K562 (cell line): ENCODE measurements at regions not wholly inside any gene's neighbourhood (a gene's known extent, or its start where the extent isn't known, plus 50 kb on each side); places are given as distances from the start of the nearest gene placed in this dataset.

Experiments used
- ATAC-seq: fragments of 200-7000 bp; cut with Tn5 transposase; 3 replicates; pipeline ENCODE4 v1.9.1; 2020; ENCODE audit warnings: moderate library complexity
- BruUV-seq: library from RNA; stranded (reverse); fragments of 400-500 nt; replicated peaks from 2 replicates; lab custom pipeline; 2021; lab: Mats Ljungman, UMichigan
- CTCF ChIA-PET: fragments of 300-600 bp; formaldehyde crosslinking; extraction: SDS; loops from one replicate; lab custom pipeline; 2021; ENCODE audit warnings: low intra/inter-chr PET ratio; lab: Yijun Ruan, JAX
- POLR2A ChIA-PET: fragments of 300-600, 350-650 bp; sonication (Branson Sonifier 250); formaldehyde crosslinking; extraction: SDS; loops from one replicate; lab custom pipeline; 2021; ENCODE audit warnings: antibody characterized with exemption, inconsistent platforms; lab: Yijun Ruan, JAX
- DNase-seq, 4 experiments: peaks; one replicate each; pipeline versions ENCODE4 v3.0.0 to v3.0.0-alpha.2; 2011 to 2018; ENCODE audit warnings: low spot score in 3 of 4, mixed read lengths in 3 of 4; ENCODE audit errors: extremely low read depth in 1 of 4
- FAIRE-seq: peaks from 2 replicates; lab custom pipeline; 2011; peaks lifted over from hg19 to GRCh38; lab: Jason Lieb, UNC
- H2AFZ ChIP-seq: 2 replicates; pipeline ENCODE4 v1.6.0; 2011; ENCODE audit warnings: low read depth, low read length, control low read depth, inconsistent platforms
- H3K27ac ChIP-seq: fragments of 200-600 bp; 3 replicates; pipeline ENCODE4 v1.8.0; 2011; ENCODE audit warnings: low read depth, mild to moderate bottlenecking, control low read depth, inconsistent platforms, low read length, moderate library complexity, mixed read lengths; ENCODE audit errors: extremely low read depth
- H3K27me3 ChIP-seq, 2 experiments: fragments of 300-600 bp in 1 of 2; 2 replicates in 1 of 2; 3 replicates in 1 of 2; pipeline versions ENCODE4 v1.6.0 to v1.8.0; 2011; ENCODE audit warnings: inconsistent platforms in 2 of 2, low read length in 2 of 2, mild to moderate bottlenecking in 1 of 2, mixed read lengths in 1 of 2, moderate library complexity in 1 of 2; ENCODE audit not compliant: control insufficient read depth in 2 of 2, insufficient read depth in 2 of 2
- H3K36me3 ChIP-seq: fragments of 300-600 bp; 3 replicates; pipeline ENCODE4 v1.8.0; 2011; ENCODE audit warnings: mild to moderate bottlenecking, low read length, inconsistent platforms; ENCODE audit not compliant: control insufficient read depth, insufficient read depth
- H3K4me1 ChIP-seq, 2 experiments: fragments of 200-600 bp in 1 of 2; replicated peaks in 1 of 2; 2 replicates in 1 of 2; 3 replicates in 1 of 2; pipeline versions ENCODE4 v1.5.1 to v1.8.0; 2011; ENCODE audit warnings: inconsistent platforms in 2 of 2, low read length in 2 of 2, mild to moderate bottlenecking in 1 of 2, mixed read lengths in 1 of 2, moderate library complexity in 1 of 2; ENCODE audit not compliant: control insufficient read depth in 2 of 2, insufficient read depth in 2 of 2
- H3K4me2 ChIP-seq: 2 replicates; pipeline ENCODE4 v1.6.1; 2011; ENCODE audit warnings: low read length, control low read depth, inconsistent platforms, mixed read lengths; ENCODE audit not compliant: insufficient read depth
- H3K4me3 ChIP-seq: fragments of 200-600 bp; sonication (generic), shearing (Covaris generic); 2 replicates; pipeline ENCODE4 v1.5.1; 2016; ENCODE audit warnings: control low read depth, inconsistent platforms
- H3K79me2 ChIP-seq: fragments of 200-600 bp; 3 replicates; pipeline ENCODE4 v1.8.0; 2011; ENCODE audit warnings: low read length, inconsistent platforms; ENCODE audit not compliant: control insufficient read depth, insufficient read depth
- H3K9ac ChIP-seq, 2 experiments: 2 replicates each; pipeline versions ENCODE4 v1.6.0 to v1.6.1; 2011; ENCODE audit warnings: low read depth in 2 of 2, low read length in 2 of 2, control low read depth in 1 of 2, inconsistent platforms in 1 of 2, mild to moderate bottlenecking in 1 of 2, mixed read lengths in 1 of 2; ENCODE audit not compliant: insufficient read depth in 1 of 2
- H3K9me1 ChIP-seq: one replicate; pipeline ENCODE4 v1.6.0; 2011; ENCODE audit warnings: inconsistent platforms, mild to moderate bottlenecking, low read length, moderate library complexity; ENCODE audit not compliant: control insufficient read depth, insufficient read depth
- H3K9me3 ChIP-seq: replicated peaks from 2 replicates; pipeline ENCODE4 v1.5.1; 2011; ENCODE audit warnings: low read depth, low read length, inconsistent platforms; ENCODE audit not compliant: control insufficient read depth, insufficient read depth
- H4K20me1 ChIP-seq: replicated peaks from 2 replicates; pipeline ENCODE4 v1.6.1; 2011; ENCODE audit warnings: low read length, inconsistent platforms, mixed read lengths; ENCODE audit not compliant: control insufficient read depth, insufficient read depth
- GATAD2A ChIP-seq: fragments of 450-650 bp; IDR thresholded peaks from 2 replicates; pipeline ENCODE4 v1.6.1; 2017
- MAFF ChIP-seq: IDR thresholded peaks from 2 replicates; pipeline ENCODE4 v1.6.1; 2012; ENCODE audit warnings: low read length, improper control_type of control experiment
- NFE2 ChIP-seq: IDR thresholded peaks from 2 replicates; pipeline ENCODE4 v1.6.1; 2014; ENCODE audit warnings: antibody characterized with exemption, low read depth
- RFX1 ChIP-seq: fragments of 450-650 bp; IDR thresholded peaks from 2 replicates; pipeline ENCODE4 v1.6.1; 2016; ENCODE audit warnings: mild to moderate bottlenecking, moderate library complexity
- WGBS: fragments of 100-300 bp; shearing (Covaris generic); methylation state at CpG from one replicate; pipeline ENCODE4 v1.1.6; 2016; ENCODE audit warnings: low coverage, mixed read lengths; ENCODE audit not compliant: insufficient coverage; ENCODE audit errors: missing lambda C conversion rate; 5-methylcytosine and 5-hydroxymethylcytosine counted together
- in situ Hi-C: fragments of 300-500 bp; cut with MboI; formaldehyde crosslinking; loops from 4 replicates; pipeline ENCODE4 v1.15.0; 2018; ENCODE audit warnings: inconsistent platforms, mixed read lengths
- intact Hi-C: fragments of 100-400 bp; cut with micrococcal nuclease; formaldehyde crosslinking; loops from 2 replicates; pipeline ENCODE4 v1.14.2; 2022

- TF ChIP-seq GATAD2A = no peak
- TF ChIP-seq NFE2 = peak; percentile 28; the same call in 1 of the 2 replicates
- TF ChIP-seq, all 486 proteins: peak for 1
- Histone ChIP-seq H3K9ac (no peak overlapping the region), H3K27me3 (peaks cover 2 to 49% of the 10 kb centered on the region in 2 experiments; a peak in 3 of 5 replicates), H3K79me2 (no peaks in the 10 kb centered on the region), H2AFZ (no peak overlapping the region), H3K4me1 (no peaks in the 10 kb centered on the region), H4K20me1 (no peaks in the 10 kb centered on the region), H3K27ac (no peak overlapping the region), H3K9me1 (no peaks in the 10 kb centered on the region), H3K9me3 (no peaks in the 10 kb centered on the region), H3K36me3 (no peaks in the 10 kb centered on the region), H3K4me3 (no peak overlapping the region), H3K4me2 (no peak overlapping the region)
- intact Hi-C loops (no loop called here), in situ Hi-C loops (no loop called here)
- ChIA-PET POLR2A (no interaction called here), CTCF (no interaction called here)
- WGBS = 0% methylated on average over 6 of the region's 6 CpGs
- BruUV-seq = no TSS peak
- DNase-seq = no peak
- FAIRE-seq = no peak
- no peak for ATAC-seq
These were observed 292.1 kb downstream of the CDC5L start for GRCh38 chr6:44679438-44680201.

- no peaks in the 10 kb centered on the region for H3K4me1 ChIP-seq
- ChIA-PET CTCF (no interaction called here), POLR2A (no interaction called here)
- in situ Hi-C loops (no loop called here), intact Hi-C loops (no loop called here)
- no peak overlapping the region for H3K9ac ChIP-seq
- no peak overlapping the region for H2AFZ ChIP-seq
- no TSS peak for BruUV-seq
- H3K9me1 ChIP-seq = no peaks in the 10 kb centered on the region
- H3K36me3 ChIP-seq = no peaks in the 10 kb centered on the region
- no peak for FAIRE-seq
- no peak for ATAC-seq
- no peaks in the 10 kb centered on the region for H3K79me2 ChIP-seq
- peaks cover 2 to 47% of the 10 kb centered on the region in 2 experiments; a peak in 3 of 5 replicates for H3K27me3 ChIP-seq
- DNase-seq = no peak
- WGBS = 1% methylated on average over 4 of the region's 4 CpGs
- H3K27ac ChIP-seq = no peak overlapping the region
- no peak overlapping the region for H3K4me3 ChIP-seq
- H3K4me2 ChIP-seq = no peak overlapping the region
- no peaks in the 10 kb centered on the region for H3K9me3 ChIP-seq
- no peak for TF ChIP-seq MAFF
- peak; percentile 30; the same call in 1 of the 2 replicates for TF ChIP-seq RFX1
- TF ChIP-seq, all 486 proteins: peak for 1
- H4K20me1 ChIP-seq = no peaks in the 10 kb centered on the region
These were observed 292.8 kb downstream of the CDC5L start for GRCh38 chr6:44680202-44680720.
